GM19238 (cell line): ENCODE measurements at regions not wholly inside any gene's neighbourhood (a gene's known extent, or its start where the extent isn't known, plus 50 kb on each side); places are given as distances from the start of the nearest gene placed in this dataset.
"Not testable (repeated sequence)": the region's sequence is repeated elsewhere in the genome, so short reads cannot be mapped to it uniquely, and the experiment has no call there.

Source experiments
- DNase-seq: peaks from one replicate; pipeline ENCODE4 v3.0.0; 2011; ENCODE audit warnings: low spot score; ENCODE audit not compliant: insufficient read length

DNA sequence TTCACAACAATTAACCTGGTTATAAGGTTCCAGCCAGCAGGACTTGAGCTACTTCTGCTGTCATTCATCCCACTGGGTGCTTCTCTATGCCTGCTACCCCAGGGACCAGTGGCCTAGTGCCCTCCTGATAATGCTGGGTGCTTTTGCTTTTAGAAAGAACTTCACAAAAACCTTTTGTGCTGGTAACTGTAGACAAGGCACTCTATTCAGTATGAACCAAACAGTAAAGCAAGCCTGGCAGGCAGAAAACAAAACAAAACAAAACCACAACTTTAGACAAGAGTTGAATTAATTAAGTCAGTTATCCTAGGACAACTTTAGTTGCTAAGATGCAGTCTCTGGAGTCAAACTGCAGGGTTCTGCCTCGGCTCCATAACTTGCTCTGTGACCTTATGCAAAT lies 61.9 kb upstream of the ADGRL2 start:
- no peak for DNase-seq

DNA sequence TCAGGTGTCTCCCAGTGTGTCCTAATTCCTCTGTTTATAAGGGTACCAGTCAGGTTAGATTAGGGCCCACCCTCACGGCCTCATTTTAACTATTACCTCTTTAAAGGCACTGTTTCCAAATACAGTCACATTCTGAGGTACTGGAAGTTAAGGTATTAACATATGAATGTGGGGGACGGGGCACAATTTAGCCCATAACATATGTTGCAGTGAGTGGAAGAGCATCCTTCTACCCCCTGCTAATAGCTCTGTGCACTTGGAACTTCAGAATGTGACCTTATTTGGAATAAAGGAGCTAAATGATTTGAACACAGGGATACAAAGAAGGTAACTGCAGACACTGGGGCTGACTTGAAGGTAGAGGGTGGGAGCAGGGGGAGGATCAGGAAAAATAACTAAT lies 67.3 kb upstream of the ADGRL2 start:
- DNase-seq, result no peak

DNA sequence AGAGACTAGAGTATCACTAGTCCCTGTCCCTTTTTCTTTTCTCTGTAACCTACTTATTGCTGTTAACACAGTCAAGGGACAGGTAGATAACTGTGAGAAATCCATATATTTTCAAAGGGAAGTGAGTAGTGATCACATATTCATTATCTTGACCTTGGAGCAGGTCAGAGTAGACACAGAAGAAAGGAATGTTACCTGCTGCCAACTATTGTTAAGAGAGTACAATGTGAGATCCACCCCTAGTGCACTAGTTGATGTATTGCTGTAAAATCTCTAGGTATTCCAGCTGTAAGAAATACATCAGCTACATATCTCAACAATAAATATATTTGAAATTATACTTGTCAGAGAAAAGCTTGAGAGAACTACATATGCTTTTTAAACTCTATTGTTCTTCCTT lies 68.7 kb upstream of the ADGRL2 start:
- no peak for DNase-seq

DNA sequence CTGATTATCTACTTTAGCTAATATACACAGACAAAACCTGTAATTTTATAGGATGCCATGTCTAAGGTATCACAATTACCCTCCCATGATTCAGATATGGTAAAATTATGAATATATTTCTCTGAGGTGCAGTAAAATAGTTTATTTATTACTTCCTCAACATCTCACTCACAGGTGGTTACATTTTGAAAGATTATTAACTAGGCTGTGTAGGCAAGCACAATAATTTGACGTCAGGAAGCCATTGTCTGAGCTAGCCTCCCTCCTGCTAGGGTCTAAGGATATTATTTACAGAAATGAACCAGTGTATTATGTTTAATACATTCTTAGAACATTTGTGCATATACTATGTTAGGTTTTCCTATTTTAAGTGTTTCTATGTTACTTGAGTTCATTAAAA lies 69.9 kb upstream of the ADGRL2 start:
- no peak for DNase-seq

DNA sequence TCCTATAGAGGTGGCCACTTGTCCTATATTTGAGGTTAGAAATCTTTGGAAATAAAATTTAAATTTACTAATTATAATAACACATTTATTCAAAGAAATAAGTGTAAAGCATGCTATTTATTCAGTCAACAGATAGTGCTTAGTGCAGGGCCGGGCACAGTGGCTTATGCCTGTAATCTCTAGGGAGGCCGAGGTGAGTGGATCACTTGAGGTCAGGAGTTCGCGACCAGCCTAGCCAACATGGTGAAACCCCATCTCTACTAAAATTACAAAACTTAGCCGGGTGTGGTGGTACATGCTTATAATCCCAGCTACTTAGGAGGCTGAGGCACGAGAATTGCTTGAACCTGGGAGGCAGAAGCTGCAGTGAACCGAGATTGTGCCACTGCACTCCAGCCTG lies 70.4 kb upstream of the ADGRL2 start:
- not testable (repeated sequence) for DNase-seq

DNA sequence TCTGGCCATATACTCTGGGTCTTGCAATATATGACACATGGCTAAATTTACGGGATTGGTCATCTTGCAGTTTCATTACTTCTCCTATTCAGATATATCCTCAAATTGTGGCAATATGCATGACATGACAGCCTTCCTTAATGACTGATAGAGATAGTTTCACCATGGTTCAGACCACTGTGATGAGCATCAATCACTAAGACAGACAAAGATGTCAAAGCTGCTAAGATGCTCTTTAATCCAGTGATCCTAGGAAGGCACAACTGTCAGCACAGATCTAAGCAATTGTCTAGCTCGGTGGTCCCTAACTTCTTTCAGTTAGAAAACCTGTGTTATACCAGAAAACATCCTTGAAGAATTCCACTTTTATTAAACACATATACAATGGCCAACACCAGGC lies 70.9 kb upstream of the ADGRL2 start:
- DNase-seq, result no peak

DNA sequence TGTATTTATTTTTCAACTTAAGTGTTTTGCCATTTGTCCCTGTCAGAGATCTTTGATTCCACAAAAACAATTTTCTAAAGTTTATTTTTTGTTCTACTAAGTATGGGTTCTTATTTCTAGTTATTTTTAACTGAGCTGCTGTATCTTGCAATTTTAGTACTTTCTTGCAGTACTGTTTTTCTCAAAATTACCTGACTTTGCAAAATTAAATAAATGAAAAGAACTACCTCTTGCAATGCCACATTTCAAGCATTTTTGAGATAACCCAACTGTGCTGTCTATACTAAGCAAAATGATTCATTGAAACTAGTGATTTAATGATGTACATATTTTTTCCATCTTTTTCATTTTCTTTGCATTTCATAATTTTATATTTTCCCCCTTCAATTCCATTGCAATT lies 71.5 kb upstream of the ADGRL2 start:
- no peak for DNase-seq

DNA sequence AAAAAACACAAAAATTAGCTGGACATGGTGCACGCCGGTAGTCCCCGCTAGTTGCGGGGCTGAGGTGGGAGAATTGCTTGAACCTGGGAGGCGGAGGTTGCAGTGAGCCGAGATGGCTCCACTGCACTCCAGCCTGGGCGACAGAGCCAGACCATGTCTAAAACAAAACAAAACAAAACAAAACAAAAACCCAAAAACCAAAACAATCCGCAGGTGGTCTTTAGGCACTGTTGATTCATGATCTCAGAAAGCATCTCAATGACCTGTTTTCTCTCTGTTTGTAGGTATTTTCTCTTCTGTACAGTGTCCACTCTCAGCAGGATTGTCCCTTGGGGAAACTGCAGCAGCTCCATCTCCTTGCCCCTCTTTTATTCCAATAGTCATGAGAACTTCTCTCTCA lies 74.9 kb upstream of the ADGRL2 start:
- DNase-seq, result no peak

DNA sequence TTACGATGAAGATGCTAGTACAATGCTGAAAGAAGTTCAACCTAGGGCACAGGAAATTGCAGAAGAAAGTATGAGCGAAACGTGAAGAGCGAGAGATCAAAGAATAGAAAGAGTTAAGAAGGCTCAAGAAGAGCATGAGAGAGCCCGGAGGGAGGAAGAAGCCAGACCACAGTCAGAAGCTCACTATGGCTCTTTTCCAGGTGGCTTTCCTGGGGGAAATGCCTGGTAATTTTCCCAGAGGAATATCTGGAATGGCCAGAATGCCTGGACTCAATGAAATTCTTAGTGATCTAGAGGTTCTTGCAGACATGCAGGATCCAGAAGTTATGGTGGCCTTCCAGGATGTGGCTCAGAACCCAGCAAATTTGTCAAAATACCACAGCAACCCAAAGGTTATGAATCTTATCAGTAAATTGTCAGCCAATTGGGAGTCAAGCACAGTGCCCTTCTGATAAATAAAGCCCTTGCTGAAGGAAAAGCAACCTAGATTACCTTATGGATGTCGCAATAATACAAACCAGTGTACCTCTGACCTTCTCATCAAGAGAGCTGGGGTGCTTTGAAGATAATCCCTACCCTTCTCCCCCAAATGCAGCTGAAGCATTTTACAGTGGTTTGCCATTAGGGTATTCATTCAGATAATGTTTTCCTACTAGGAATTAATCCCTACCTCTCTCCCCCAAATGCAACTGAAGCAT lies 78.0 kb upstream of the ADGRL2 start:
- not testable (repeated sequence) for DNase-seq

DNA sequence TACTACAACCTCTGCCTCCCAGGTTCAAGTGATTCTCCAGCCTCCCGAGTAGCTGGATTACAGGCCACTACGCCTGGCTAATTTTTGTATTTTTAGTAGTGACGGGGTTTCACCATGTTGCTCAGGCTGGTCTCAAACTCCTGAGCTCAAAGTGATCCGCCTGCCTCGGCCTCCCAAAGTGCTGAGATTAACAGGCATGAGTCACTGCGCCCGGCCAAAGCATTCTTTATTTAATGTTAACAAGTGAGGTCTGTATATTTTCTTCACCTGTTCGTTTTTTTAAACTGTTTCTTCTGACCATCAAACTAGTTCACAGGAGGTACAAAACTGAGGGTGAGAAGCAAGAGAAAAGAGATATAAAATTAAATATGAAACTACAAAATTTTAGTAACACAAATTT lies 80.5 kb upstream of the ADGRL2 start:
- DNase-seq, result not testable (repeated sequence)

DNA sequence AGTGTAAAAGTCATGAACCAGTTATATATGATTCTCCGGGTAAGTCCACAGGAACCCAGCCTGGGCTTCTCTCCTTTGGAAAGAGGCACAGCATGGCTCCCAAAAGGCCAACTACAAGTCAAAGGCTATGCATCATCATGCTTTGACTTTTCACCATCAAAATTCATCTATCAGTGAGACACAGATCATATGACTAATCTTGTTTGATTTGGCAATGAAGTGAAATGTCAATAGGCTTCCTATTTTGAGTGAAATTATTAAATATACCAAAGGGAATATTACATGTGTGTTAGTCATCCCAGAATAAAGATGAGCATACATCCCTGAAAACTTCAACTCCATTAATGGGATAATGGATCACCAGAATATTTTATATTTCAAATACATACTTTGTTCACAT lies 83.5 kb upstream of the ADGRL2 start:
- DNase-seq, result no peak

DNA sequence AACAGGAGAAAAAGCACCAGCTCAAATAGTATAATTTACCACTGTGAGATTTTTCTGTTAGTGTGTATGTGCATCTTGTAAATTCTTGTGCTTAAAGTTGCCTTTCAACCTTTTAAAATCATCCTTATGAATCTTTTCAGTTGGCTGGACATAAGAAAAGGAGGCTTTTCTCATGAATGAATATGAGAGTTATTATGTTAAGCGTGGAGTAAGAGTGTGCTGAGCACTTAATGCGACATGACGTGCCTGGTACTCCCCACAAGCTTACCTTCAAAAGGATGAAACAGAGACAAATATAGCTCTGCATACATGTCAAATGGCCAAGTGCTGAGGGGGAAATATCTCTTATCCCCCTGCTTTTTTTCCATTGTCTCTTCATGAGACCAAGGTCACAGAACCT lies 85.3 kb upstream of the ADGRL2 start:
- DNase-seq, result no peak

DNA sequence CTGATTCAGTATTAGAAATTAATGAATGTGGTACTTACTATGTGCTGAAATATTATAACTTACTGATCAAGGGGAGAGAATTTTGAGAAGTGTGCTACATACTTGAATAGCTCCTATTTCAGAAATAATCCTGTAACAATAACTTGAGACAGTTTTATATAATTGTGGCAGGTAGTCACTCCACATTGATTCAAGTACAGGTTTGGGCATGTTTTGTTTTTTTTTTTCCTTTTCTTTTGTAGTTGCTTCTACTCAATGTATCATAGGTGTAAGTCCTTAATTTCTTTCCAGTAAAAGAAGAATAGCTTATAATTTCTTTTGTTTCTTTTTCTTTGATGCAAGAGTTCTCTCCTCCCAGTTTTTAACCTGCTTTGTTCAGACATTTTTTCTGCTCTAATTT lies 86.1 kb upstream of the ADGRL2 start:
- no peak for DNase-seq

DNA sequence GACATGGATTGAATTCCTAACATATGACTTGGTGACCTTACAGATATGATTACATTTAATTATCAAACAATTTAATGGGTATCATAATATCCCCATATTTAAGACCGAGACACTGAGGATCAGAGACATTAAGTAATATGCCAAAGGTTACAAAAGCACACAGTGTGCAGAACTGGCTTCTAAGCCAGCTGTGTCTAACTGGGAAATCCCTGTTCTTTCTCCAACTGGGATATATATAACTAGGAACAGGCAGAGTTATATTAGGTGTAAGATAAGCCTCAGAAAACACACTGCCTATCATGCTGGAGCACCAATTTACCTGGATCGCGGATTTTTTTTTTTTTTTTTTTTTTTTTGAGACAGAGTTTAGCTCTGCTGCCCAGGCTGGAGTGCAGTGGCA lies 88.3 kb upstream of the ADGRL2 start:
- no peak for DNase-seq

DNA sequence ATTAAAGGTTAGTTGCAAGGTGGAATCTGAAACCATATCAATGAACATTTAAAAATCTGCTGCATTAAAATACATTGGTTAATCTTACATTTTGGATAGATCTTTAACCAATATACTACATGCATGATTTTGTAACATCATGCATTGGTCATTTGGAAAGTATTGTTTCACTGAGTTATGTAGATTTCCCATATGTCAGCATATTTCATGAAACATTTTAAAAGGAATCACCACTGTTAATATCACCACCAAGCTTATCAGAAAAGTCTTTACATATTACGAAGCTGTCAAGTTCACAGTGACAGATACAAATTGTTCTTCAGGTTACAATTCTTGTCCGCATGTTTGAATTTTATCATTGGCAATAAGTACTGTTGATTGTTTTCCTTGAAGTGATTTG lies 89.9 kb upstream of the ADGRL2 start:
- DNase-seq, result no peak

DNA sequence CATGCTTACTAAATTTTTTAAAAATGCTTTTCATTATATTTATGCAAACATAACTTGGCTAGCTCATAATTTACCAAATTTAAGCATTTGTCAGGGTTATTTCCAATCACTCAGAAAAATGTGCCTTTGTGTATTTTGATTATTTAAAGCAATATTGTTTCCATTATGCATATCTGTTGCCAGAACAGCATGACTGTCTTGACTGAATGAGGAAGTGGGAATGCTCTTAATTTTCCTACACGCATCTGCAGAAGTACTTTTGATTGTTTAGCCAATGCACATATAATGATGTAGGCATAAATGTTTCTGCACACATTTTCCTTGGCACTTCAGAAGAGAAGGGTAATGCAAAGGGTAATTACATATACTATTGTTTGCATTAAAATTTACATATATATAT lies 92.5 kb upstream of the ADGRL2 start:
- DNase-seq, result no peak

DNA sequence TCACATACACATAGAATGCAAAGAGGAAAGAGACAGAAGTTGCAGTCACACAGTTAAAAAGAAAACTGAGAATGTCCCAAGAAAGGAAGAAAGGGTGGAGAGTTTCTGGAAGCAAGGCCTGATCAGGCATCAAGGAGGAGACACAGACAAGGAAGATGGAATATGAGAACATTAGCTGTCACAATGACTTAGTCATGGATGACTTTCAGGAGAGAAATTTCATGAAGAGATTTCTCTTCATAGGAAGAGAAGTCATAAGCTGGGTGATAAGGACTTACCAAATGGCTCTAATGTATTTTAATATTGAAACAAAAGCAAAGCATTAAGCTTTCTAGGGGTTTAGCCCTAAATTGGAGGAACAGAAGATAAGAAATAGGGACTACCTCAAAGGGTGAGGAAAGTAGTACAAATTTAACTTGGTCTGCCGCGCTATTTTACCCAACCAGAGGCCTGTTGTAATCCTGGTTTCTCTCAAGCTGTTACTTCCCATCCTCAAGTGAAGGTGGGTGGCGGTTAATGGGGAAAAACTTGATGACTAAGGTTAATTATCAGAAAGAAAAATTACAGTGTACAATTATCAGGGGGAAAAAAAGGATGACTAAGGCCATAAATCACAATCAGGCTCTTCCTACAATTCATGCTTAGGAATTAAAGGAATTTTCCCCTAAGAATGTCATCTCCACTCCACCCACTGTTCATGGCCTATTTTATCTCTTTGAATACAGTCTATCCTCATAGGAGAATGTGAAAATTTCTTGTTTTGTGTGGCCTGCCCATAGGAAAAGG lies 93.9 kb upstream of the ADGRL2 start:
- no peak for DNase-seq

DNA sequence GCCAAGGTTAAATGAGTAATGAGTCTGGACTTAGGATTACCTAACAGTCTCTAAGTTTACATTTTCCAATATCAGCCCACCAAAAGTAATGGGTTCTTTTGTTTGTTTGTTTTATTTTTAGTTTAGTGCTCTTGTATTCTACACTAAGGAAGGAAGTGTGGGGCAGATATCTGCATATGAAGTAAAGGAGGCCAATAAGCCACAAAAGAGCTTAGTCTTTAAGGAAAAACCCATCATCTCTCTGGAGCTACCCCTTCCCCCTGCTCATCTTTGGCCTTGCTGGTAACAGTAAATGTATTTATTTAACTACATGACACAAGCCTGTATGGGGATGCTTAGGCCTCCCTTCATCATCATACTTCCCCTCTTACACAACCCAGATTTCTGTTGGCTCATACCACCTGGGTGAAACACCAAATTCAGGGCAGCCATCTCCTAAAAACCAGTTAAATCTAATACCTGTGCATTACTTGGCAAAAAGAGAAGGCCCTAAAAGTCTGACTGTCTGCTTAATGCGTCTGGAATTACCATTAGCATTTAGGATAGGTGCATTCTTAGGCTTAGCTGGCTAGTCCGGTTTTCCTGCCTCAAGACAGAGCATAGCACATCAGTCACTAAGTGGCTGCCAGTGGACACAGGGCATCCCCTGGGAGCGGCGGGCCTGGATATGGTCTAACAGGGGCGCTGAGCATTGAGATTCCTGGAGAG lies 96.8 kb upstream of the ADGRL2 start:
- no peak for DNase-seq

DNA sequence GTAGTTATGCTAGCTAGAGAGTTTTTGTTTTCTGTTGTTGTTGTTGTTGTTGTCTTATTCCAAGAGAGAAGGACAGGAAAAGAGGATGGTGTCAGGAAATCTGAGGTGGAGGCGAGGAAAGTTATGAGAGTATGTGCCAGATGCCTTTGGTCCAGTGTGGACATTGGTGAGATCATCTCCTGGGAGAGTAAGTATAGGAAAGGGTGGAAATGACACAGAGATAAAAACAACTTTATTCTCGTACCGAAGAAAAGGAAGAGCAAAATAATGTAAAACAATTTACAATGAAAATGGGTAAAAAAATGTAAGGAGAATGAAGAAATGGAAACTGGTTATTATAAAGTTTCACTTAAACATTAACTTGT lies 97.4 kb upstream of the ADGRL2 start:
- no peak for DNase-seq

DNA sequence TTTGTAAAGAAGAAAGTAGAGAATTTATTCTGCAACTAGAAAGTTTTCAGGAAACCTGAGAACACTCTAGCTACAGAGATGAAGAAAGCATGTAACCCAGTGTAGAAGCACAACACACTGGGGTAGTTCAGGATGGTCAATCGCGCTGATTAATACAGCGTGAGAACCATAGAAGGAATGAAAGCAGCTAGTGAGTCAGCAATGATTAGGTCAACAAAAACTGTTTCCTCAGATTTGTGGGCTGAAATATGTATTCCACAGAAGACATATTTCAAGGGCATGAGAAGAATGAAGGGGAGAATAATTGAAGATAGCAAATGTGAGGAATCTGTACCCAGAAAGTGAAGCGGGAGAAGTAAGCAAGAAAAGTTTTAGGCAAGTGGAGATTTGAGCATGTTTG lies 97.8 kb upstream of the ADGRL2 start:
- DNase-seq, result no peak

DNA sequence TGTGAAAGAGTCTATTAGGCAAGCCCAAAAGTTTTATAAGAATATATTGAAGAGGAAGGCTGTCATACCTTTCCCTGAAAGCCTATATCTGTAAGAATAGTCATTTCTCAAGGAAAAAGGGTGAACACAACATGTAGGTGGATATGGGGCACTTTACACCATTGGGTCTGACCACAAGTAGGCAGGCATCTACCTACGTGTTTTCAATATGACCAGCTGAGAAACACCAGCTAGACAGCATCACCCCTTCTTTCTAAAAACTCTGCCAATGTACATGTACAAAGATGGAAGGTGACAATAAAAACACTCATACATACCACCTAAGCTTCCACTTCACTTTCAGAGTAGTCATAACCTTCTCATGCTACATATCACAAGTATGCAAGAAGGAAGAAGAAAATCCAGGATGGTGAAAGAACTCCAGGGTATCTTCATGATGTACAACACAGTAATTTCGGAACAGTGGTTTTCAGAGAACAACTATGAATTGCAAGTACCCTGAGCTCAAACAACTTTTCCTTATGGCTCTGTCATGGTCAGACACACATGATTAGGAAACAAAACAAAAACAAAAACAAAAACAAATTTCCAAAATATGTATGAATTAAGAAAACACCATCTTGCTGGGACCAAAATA lies 98.5 kb upstream of the ADGRL2 start:
- no peak for DNase-seq
